GM19438 (cell line): ENCODE measurements at regions not wholly inside any gene's neighbourhood (a gene's known extent, or its start where the extent isn't known, plus 50 kb on each side); places are given as distances from the start of the nearest gene placed in this dataset.
"Not testable (repeated sequence)": the region's sequence is repeated elsewhere in the genome, so short reads cannot be mapped to it uniquely, and the experiment has no call there.

Experiments
- ATAC-seq: cut with Tn5 transposase; IDR thresholded peaks from one replicate; pipeline ENCODE4 v1.9.1; 2021; ENCODE audit warnings: low read depth; ENCODE audit not compliant: unreplicated experiment

- not testable (repeated sequence) for ATAC-seq
Measured at GRCh38 chr6:125643967-125644661, 105.3 kb upstream of the HEY2 start.

GRCh38 chr6:125647391-125647790 lies 102.0 kb upstream of the HEY2 start:
- no peak for ATAC-seq

GRCh38 chr6:125653752-125654151 lies 95.7 kb upstream of the HEY2 start:
- not testable (repeated sequence) for ATAC-seq

- ATAC-seq, result no peak
Measured at GRCh38 chr6:125655511-125655910, 93.9 kb upstream of the HEY2 start.

GRCh38 chr6:125656287-125656870 lies 93.1 kb upstream of the HEY2 start:
- no peak for ATAC-seq

GRCh38 chr6:125658136-125658535 lies 91.3 kb upstream of the HEY2 start:
- no peak for ATAC-seq

- no peak for ATAC-seq
Measured at GRCh38 chr6:125658759-125659431, 90.5 kb upstream of the HEY2 start.

- no peak for ATAC-seq
Measured at GRCh38 chr6:125659887-125660286, 89.5 kb upstream of the HEY2 start.

GRCh38 chr6:125662296-125662695 lies 87.1 kb upstream of the HEY2 start:
- no peak for ATAC-seq

- ATAC-seq, result no peak
Measured at GRCh38 chr6:125665295-125665814, 84.1 kb upstream of the HEY2 start.

GRCh38 chr6:125667326-125667725 lies 82.1 kb upstream of the HEY2 start:
- ATAC-seq, result no peak

GRCh38 chr6:125668071-125668470 lies 81.4 kb upstream of the HEY2 start:
- no peak for ATAC-seq

GRCh38 chr6:125670568-125670967 lies 78.9 kb upstream of the HEY2 start:
- ATAC-seq, result no peak

- ATAC-seq, result no peak
Measured at GRCh38 chr6:125671323-125671722, 78.1 kb upstream of the HEY2 start.

GRCh38 chr6:125674230-125674629 lies 75.2 kb upstream of the HEY2 start:
- ATAC-seq, result no peak

- no peak for ATAC-seq
Measured at GRCh38 chr6:125678601-125679000, 70.8 kb upstream of the HEY2 start.

- ATAC-seq, result no peak
Measured at GRCh38 chr6:125679128-125679527, 70.3 kb upstream of the HEY2 start.

GRCh38 chr6:125679651-125680050 lies 69.8 kb upstream of the HEY2 start:
- ATAC-seq, result no peak

- no peak for ATAC-seq
Measured at GRCh38 chr6:125682939-125683338, 66.5 kb upstream of the HEY2 start.

GRCh38 chr6:125688138-125688537 lies 61.3 kb upstream of the HEY2 start:
- no peak for ATAC-seq

GRCh38 chr6:125693480-125693879 lies 56.0 kb upstream of the HEY2 start:
- ATAC-seq, result no peak

GRCh38 chr6:125699591-125699990 lies 49.8 kb upstream of the HEY2 start:
- ATAC-seq, result no peak
